ENCODE measurements at regions not wholly inside any gene's neighbourhood (a gene's known extent, or its start where the extent isn't known, plus 50 kb on each side); places are given as distances from the start of the nearest gene placed in this dataset.

DNA sequence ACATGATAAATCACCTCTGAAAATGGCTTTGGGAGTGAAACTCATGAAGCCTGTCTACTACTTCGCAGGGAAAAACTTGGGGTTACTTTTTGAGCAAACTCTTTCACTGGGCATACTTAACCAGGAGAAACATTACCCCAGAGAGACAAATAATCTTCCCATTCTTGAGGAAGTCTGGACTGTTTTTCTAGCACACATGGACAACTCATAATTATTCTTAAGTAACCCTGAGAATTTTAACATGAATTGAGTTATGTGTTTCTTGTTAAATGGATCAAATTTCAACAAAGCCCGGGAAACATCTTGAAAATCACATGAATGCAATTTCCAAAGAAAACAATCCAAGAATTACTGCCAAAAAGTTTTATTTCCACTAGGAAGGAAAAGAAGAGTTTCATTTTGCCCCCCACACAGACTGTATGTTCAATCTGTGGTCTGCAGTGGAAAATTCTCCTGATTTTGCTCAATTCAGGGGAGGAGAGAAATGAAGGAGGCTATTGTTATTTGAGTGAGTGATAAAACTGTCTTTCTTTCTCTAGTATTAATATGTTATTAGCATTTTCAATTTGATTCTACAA, 564.8 kb upstream of the CLINT1 start:
- Histone ChIP-seq H3K27me3 (ENCODE audit: control insufficient read depth, insufficient read depth, low read length) (no peaks in the 10 kb centered on the region), H3K4me3 (ENCODE audit: low read depth, low read length) (no peak overlapping the region), H3K36me3 (ENCODE audit: control insufficient read depth, insufficient read depth, low read length) (no peaks in the 10 kb centered on the region)
- DNase-seq (ENCODE audit: low read depth) = no peak
- CTCF ChIA-PET = interaction anchor here (0.6 kb wide), 1 partner anchor 28 kb away, joined by 3 read pairs; no protein-coding TSS in a partner anchor
- POLR2A ChIA-PET = no interaction called here
- TF ChIP-seq, protein P1, sequence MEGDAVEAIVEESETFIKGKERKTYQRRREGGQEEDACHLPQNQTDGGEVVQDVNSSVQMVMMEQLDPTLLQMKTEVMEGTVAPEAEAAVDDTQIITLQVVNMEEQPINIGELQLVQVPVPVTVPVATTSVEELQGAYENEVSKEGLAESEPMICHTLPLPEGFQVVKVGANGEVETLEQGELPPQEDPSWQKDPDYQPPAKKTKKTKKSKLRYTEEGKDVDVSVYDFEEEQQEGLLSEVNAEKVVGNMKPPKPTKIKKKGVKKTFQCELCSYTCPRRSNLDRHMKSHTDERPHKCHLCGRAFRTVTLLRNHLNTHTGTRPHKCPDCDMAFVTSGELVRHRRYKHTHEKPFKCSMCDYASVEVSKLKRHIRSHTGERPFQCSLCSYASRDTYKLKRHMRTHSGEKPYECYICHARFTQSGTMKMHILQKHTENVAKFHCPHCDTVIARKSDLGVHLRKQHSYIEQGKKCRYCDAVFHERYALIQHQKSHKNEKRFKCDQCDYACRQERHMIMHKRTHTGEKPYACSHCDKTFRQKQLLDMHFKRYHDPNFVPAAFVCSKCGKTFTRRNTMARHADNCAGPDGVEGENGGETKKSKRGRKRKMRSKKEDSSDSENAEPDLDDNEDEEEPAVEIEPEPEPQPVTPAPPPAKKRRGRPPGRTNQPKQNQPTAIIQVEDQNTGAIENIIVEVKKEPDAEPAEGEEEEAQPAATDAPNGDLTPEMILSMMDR (IDR thresholded peaks at IDR 0.05; ENCODE audit: insufficient read depth, low read depth, low read length) = no peak

DNA sequence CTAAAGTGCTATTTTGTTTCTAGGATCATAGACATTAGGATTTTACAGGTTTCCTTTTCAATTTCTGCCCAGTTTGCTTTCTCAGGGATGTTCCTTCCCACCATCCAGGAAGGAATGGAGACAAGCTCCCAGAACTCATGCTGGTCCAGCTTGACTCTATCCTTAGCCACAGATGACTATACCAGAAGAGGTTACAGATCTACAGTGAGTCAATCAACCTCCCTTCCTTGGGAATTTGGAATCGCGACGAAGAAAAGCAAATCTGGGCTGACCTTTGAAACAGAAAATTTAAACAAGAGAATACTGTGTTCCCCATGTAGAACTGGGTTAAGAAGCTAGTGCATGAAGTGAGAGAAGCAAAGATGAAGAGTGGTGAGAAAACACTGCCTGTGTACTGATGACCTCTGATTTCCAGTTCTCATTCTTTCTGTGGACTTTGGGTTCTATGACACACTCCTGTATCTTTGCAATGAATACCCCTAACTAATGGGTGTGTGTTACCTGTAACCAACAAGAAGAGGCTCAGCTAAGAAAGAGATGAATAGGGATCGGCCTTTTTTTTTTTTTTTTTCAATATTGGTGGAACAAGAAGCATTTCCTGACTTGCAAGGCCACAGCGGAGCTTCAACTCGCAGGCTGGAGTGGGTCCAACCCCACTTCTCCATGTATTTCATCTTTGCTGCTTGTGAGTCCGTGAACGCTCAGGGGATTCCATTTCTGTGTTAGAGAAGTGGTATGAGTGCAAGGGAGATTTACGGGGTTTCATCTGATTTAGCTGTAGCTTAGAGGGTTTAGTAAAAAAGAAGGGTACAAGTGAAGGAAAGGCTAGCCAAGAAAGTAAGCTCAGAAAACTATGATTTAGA, 563.9 kb upstream of the CLINT1 start:
- ChIA-PET POLR2A (no interaction called here), CTCF (interaction anchor here (0.6 to 0.8 kb wide), 3 partner anchors 8 to 50 kb away, joined by 3 to 5 read pairs (median 3); no protein-coding TSS in a partner anchor)
- TF ChIP-seq, protein P1 (IDR thresholded peaks at IDR 0.05; ENCODE audit: insufficient read depth, low read depth, low read length) = no peak
- Histone ChIP-seq H3K4me3 (ENCODE audit: low read depth, low read length) (no peak overlapping the region), H3K36me3 (ENCODE audit: control insufficient read depth, insufficient read depth, low read length) (no peaks in the 10 kb centered on the region), H3K27me3 (ENCODE audit: control insufficient read depth, insufficient read depth, low read length) (no peaks in the 10 kb centered on the region)
- no peak for DNase-seq (ENCODE audit: low read depth)

DNA sequence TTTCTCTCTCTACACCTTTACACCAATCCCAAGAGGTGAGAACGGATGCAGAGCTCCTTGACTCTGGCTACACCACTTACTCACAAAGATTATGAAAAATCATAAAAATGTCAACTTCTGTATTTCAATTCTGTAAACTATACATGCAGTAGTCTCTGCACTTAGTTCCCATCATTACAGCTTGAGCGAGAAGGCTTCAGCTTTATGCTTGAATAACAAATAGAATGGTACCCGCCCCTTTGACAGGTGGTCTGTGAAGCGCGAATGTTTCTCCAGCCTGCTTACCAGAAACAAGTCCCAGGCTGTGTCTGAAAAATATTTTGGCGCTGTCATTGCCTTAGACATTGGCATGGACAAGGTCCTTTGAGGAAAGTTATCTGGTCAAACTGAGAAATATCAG, 562.4 kb upstream of the CLINT1 start:
- CTCF ChIA-PET = no interaction called here
- POLR2A ChIA-PET = no interaction called here
- H3K4me3 ChIP-seq (ENCODE audit: low read depth, low read length) = no peak overlapping the region
- TF ChIP-seq, protein P1 (IDR thresholded peaks at IDR 0.05; ENCODE audit: insufficient read depth, low read depth, low read length) = no peak
- no peaks in the 10 kb centered on the region for H3K36me3 ChIP-seq (ENCODE audit: control insufficient read depth, insufficient read depth, low read length)
- no peak for DNase-seq (ENCODE audit: low read depth)
- H3K27me3 ChIP-seq (ENCODE audit: control insufficient read depth, insufficient read depth, low read length) = no peaks in the 10 kb centered on the region

DNA sequence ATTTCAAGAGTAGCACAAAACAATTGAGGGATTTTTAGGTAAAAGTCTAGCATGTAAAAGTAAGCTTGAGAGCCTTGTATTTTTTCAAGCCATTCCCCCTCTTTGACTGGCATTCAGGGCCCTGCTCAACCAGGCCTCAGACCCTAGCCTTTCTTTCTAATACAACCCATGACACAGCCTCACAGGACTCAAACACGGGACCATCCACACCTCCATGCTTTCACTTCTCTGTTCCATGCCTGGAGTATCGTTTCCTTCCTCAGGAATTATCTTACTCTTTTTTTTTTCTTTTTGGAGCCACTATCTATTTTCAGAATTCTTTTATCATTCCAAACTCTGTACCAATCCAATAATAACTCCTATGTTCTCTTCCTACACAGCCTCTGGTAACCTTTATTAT, 560.2 kb upstream of the CLINT1 start:
- no peaks in the 10 kb centered on the region for H3K36me3 ChIP-seq (ENCODE audit: control insufficient read depth, insufficient read depth, low read length)
- TF ChIP-seq, protein P1 (IDR thresholded peaks at IDR 0.05; ENCODE audit: insufficient read depth, low read depth, low read length) = no peak
- CTCF ChIA-PET = no interaction called here
- POLR2A ChIA-PET = no interaction called here
- H3K27me3 ChIP-seq (ENCODE audit: control insufficient read depth, insufficient read depth, low read length) = no peaks in the 10 kb centered on the region
- H3K4me3 ChIP-seq (ENCODE audit: low read depth, low read length) = no peak overlapping the region
- DNase-seq (ENCODE audit: low read depth) = no peak

DNA sequence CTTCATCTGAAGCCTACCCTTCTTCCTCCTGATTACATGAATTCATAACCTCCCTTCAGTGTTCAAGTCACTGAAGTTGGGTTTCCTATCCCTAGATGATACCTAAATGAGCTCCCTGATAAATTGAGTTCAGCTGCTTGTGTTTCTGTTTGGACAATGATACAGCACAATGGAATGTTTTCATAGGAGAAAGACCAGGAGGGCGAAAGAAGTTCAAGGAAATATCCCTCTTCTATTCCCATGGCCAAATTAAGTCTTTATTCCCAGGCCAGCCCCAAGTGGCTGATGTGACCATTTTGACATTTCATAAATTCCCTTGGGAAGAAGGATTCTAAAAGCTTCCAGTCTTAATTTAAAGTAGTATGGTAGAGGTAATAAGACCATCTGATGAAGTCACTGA, 555.8 kb upstream of the CLINT1 start:
- POLR2A ChIA-PET = interaction anchor here (0.5 to 0.6 kb wide), 3 partner anchors 29 to 509 kb away, joined by 3 to 4 read pairs (median 3); no protein-coding TSS in a partner anchor
- CTCF ChIA-PET = interaction anchor here (0.6 to 1.0 kb wide), 2 partner anchors 14 to 219 kb away, joined by 3 read pairs; no protein-coding TSS in a partner anchor
- H3K27me3 ChIP-seq (ENCODE audit: control insufficient read depth, insufficient read depth, low read length) = no peaks in the 10 kb centered on the region
- TF ChIP-seq, protein P1 (IDR thresholded peaks at IDR 0.05; ENCODE audit: insufficient read depth, low read depth, low read length) = no peak
- H3K4me3 ChIP-seq (ENCODE audit: low read depth, low read length) = no peak overlapping the region
- no peaks in the 10 kb centered on the region for H3K36me3 ChIP-seq (ENCODE audit: control insufficient read depth, insufficient read depth, low read length)
- peak; percentile 90 for DNase-seq (ENCODE audit: low read depth)
